HepG2 (cell line): ENCODE measurements at regions not wholly inside any gene's neighbourhood (a gene's known extent, or its start where the extent isn't known, plus 50 kb on each side); places are given as distances from the start of the nearest gene placed in this dataset.

Source experiments
- ATAC-seq: fragments of 200-7000 bp; cut with Tn5 transposase; 3 replicates; pipeline ENCODE4 v1.9.1; 2020; ENCODE audit warnings: mild to moderate bottlenecking, moderate library complexity
- BruUV-seq: library from RNA; stranded (reverse); fragments of 400-500 nt; replicated peaks from 2 replicates; lab custom pipeline; 2021; lab: Mats Ljungman, UMichigan
- CTCF ChIA-PET: fragments of 300-600 bp; formaldehyde crosslinking; extraction: SDS; loops from one replicate; lab custom pipeline; 2021; ENCODE audit warnings: low total read pairs, inconsistent platforms, low intra/inter-chr PET ratio; lab: Yijun Ruan, JAX
- POLR2A ChIA-PET: fragments of 350-600 bp; sonication (Branson Sonifier 250); formaldehyde crosslinking; loops from one replicate; lab custom pipeline; 2020; ENCODE audit warnings: antibody characterized with exemption, inconsistent platforms; lab: Yijun Ruan, JAX
- DNase-seq: peaks from one replicate; pipeline ENCODE4 v3.0.0-alpha.2; 2015; ENCODE audit warnings: low spot score
- FAIRE-seq: peaks from 3 replicates; lab custom pipeline; 2011; peaks lifted over from hg19 to GRCh38; lab: Jason Lieb, UNC
- H2AFZ ChIP-seq: one replicate; pipeline ENCODE4 v1.6.1; 2011; ENCODE audit warnings: low read length, inconsistent platforms
- H3K27ac ChIP-seq: fragments of 300-600 bp; 3 replicates; pipeline ENCODE4 v1.8.0; 2011; ENCODE audit warnings: mixed run types, mild to moderate bottlenecking, mixed read lengths, low read length, inconsistent platforms; ENCODE audit not compliant: insufficient read depth; ENCODE audit errors: extremely low read length
- H3K27me3 ChIP-seq, 2 experiments: fragments of 200-600 bp in 1 of 2; 2 replicates in 1 of 2; 3 replicates in 1 of 2; pipeline versions ENCODE4 v1.6.0 to v1.8.0; 2011; ENCODE audit warnings: low read length in 2 of 2, mild to moderate bottlenecking in 2 of 2, moderate library complexity in 2 of 2, inconsistent platforms in 1 of 2; ENCODE audit not compliant: insufficient read depth in 2 of 2, control insufficient read depth in 1 of 2
- H3K36me3 ChIP-seq, 2 experiments: fragments of 200-600 bp in 1 of 2; replicated peaks in 1 of 2; 2 replicates in 1 of 2; 3 replicates in 1 of 2; pipeline versions ENCODE4 v1.5.1 to v1.8.0; 2011; ENCODE audit warnings: low read length in 2 of 2, inconsistent platforms in 1 of 2; ENCODE audit not compliant: insufficient read depth in 2 of 2, control insufficient read depth in 1 of 2
- H3K4me1 ChIP-seq: 2 replicates; pipeline ENCODE4 v1.5.1; 2012; ENCODE audit warnings: low read length, inconsistent platforms; ENCODE audit not compliant: insufficient read depth
- H3K4me2 ChIP-seq: 2 replicates; pipeline ENCODE4 v1.6.0; 2011; ENCODE audit warnings: low read depth, low read length, inconsistent platforms
- H3K4me3 ChIP-seq, 3 experiments: fragments of 200-600 bp in 1 of 3; sonication (generic), shearing (Covaris generic) in 1 of 3; replicated peaks in 1 of 3; 2 replicates each; pipeline ENCODE4 v1.5.1; 2011 to 2016; ENCODE audit warnings: low read length in 3 of 3, inconsistent platforms in 2 of 3, low read depth in 2 of 3, mild to moderate bottlenecking in 2 of 3, control low read depth in 1 of 3, mixed read lengths in 1 of 3; ENCODE audit not compliant: insufficient read depth in 1 of 3
- H3K79me2 ChIP-seq: one replicate; pipeline ENCODE4 v1.6.1; 2011; ENCODE audit warnings: low read length, inconsistent platforms; ENCODE audit not compliant: insufficient read depth
- H3K9ac ChIP-seq: 2 replicates; pipeline ENCODE4 v1.6.0; 2011; ENCODE audit warnings: mild to moderate bottlenecking, low read depth, low read length, inconsistent platforms; ENCODE audit not compliant: insufficient read depth
- H3K9me3 ChIP-seq: 2 replicates; pipeline ENCODE4 v1.5.1; 2012; ENCODE audit warnings: mild to moderate bottlenecking, low read length
- H4K20me1 ChIP-seq: 2 replicates; pipeline ENCODE4 v1.6.0; 2011; ENCODE audit warnings: inconsistent platforms, mild to moderate bottlenecking, low read length, moderate library complexity; ENCODE audit not compliant: insufficient read depth
- CREB1 ChIP-seq, 2 experiments: fragments of 450-650 bp in 1 of 2; IDR thresholded peaks; 2 replicates each; pipeline ENCODE4 v1.6.1; 2016 to 2017; ENCODE audit warnings: control low read depth in 1 of 2, mild to moderate bottlenecking in 1 of 2, missing compliant biosample characterization in 1 of 2, missing genetic modification characterization in 1 of 2
- KDM4B ChIP-seq: sonication (generic); formaldehyde crosslinking; IDR thresholded peaks from 2 replicates; pipeline ENCODE4 v1.4.0; 2020; ENCODE audit warnings: missing genetic modification reagents
- SALL2 ChIP-seq: sonication (generic); formaldehyde crosslinking; IDR thresholded peaks from 2 replicates; pipeline ENCODE4 v1.8.1; 2023; ENCODE audit warnings: mild to moderate bottlenecking, missing genetic modification reagents, inconsistent platforms
- ZC3H4 ChIP-seq: sonication (generic); formaldehyde crosslinking; IDR thresholded peaks from 2 replicates; pipeline ENCODE4 v1.4.0; 2020; ENCODE audit warnings: missing genetic modification reagents, borderline replicate concordance
- ZFP36 ChIP-seq: fragments of 150-350 bp; IDR thresholded peaks from 2 replicates; pipeline ENCODE4 v1.6.1; 2018; ENCODE audit warnings: borderline replicate concordance, low read length, low read depth; ENCODE audit not compliant: partially characterized antibody
- ZNF607 ChIP-seq: sonication (generic); formaldehyde crosslinking; IDR thresholded peaks from 2 replicates; pipeline ENCODE4 v1.5.1; 2020; ENCODE audit warnings: missing genetic modification reagents, mild to moderate bottlenecking, borderline replicate concordance
- WGBS: methylation state at CpG from one replicate; pipeline ENCODE4 v1.1.6; 2017; ENCODE audit warnings: low lambda C conversion rate; 5-methylcytosine and 5-hydroxymethylcytosine counted together
- in situ Hi-C: cut with HindIII; loops from 2 replicates; pipeline ENCODE4 v1.10.0; 2017; ENCODE audit warnings: low pct_unique_long_range_greater_than_20kb; ENCODE audit not compliant: extremely low pct_ligation_motif_present
- intact Hi-C: fragments of 100-400 bp; cut with micrococcal nuclease; formaldehyde crosslinking; loops from one replicate; pipeline ENCODE4 v1.10.0; 2022; ENCODE audit not compliant: unreplicated experiment
- TF ChIP-seq, protein P1 (sequence below): sonication (generic); formaldehyde crosslinking; IDR thresholded peaks from 2 replicates; pipeline ENCODE4 v1.4.0; 2020; ENCODE audit warnings: mild to moderate bottlenecking, missing genetic modification reagents, borderline replicate concordance
- TF ChIP-seq, protein P2 (sequence below): sonication (generic); formaldehyde crosslinking; IDR thresholded peaks from 2 replicates; pipeline ENCODE4 v1.8.0; 2022; ENCODE audit warnings: mild to moderate bottlenecking, missing genetic modification reagents, moderate library complexity
- TF ChIP-seq, protein P3 (sequence below): sonication (generic); formaldehyde crosslinking; IDR thresholded peaks from 2 replicates; pipeline ENCODE4 v1.4.0; 2020; ENCODE audit warnings: low read depth, missing genetic modification reagents
- TF ChIP-seq, protein P4 (sequence below): sonication (generic); formaldehyde crosslinking; IDR thresholded peaks from 2 replicates; pipeline ENCODE4 v1.8.1; 2023; ENCODE audit warnings: mild to moderate bottlenecking, missing genetic modification reagents

DNA sequence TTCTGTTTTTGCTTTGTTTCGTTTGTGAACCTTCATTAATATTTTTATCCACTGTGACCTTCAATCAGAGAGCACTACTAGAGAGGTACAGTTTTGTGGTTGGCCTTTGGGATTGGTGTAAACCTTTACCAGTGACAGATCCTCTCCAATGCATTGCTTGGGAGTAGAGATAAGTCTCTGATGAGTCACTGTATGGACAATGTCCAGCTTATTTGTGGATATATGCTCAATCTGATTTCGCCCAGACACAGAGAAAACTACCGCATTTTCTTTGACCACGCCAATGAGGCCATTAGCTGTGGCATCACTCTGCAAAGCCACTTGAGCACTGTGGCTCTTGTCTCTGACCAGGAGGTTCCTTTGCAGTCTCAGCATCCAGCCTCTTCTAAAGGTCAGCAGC is 964.7 kb downstream of the TUSC7 start (continued):
- TF ChIP-seq, protein P1, sequence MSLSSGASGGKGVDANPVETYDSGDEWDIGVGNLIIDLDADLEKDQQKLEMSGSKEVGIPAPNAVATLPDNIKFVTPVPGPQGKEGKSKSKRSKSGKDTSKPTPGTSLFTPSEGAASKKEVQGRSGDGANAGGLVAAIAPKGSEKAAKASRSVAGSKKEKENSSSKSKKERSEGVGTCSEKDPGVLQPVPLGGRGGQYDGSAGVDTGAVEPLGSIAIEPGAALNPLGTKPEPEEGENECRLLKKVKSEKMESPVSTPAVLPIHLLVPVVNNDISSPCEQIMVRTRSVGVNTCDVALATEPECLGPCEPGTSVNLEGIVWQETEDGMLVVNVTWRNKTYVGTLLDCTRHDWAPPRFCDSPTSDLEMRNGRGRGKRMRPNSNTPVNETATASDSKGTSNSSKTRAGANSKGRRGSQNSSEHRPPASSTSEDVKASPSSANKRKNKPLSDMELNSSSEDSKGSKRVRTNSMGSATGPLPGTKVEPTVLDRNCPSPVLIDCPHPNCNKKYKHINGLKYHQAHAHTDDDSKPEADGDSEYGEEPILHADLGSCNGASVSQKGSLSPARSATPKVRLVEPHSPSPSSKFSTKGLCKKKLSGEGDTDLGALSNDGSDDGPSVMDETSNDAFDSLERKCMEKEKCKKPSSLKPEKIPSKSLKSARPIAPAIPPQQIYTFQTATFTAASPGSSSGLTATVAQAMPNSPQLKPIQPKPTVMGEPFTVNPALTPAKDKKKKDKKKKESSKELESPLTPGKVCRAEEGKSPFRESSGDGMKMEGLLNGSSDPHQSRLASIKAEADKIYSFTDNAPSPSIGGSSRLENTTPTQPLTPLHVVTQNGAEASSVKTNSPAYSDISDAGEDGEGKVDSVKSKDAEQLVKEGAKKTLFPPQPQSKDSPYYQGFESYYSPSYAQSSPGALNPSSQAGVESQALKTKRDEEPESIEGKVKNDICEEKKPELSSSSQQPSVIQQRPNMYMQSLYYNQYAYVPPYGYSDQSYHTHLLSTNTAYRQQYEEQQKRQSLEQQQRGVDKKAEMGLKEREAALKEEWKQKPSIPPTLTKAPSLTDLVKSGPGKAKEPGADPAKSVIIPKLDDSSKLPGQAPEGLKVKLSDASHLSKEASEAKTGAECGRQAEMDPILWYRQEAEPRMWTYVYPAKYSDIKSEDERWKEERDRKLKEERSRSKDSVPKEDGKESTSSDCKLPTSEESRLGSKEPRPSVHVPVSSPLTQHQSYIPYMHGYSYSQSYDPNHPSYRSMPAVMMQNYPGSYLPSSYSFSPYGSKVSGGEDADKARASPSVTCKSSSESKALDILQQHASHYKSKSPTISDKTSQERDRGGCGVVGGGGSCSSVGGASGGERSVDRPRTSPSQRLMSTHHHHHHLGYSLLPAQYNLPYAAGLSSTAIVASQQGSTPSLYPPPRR (CRISPR knock-in tag), result no peak
- TF ChIP-seq ZFP36, result no peak
- TF ChIP-seq, protein P2, sequence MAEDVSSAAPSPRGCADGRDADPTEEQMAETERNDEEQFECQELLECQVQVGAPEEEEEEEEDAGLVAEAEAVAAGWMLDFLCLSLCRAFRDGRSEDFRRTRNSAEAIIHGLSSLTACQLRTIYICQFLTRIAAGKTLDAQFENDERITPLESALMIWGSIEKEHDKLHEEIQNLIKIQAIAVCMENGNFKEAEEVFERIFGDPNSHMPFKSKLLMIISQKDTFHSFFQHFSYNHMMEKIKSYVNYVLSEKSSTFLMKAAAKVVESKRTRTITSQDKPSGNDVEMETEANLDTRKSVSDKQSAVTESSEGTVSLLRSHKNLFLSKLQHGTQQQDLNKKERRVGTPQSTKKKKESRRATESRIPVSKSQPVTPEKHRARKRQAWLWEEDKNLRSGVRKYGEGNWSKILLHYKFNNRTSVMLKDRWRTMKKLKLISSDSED, result no peak
- TF ChIP-seq, all 625 proteins: peak for 0

DNA sequence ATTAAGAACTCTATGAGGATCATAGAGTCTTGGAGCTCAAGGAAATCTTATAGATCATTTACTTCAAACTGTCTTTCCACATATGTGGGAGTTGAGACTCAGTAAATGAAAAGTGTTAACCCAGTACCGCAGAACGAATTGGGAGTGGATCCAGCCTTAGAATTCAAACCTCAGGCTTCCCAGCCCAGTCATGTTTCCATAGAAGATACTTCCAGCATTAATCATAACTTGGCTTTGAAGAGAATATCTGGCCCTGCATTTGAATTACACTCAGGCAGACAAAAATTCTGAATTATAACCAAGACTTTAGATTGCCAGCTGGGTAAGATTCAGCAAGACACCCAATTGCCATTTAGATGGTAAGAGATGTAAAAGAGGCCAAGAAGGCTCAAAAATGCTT is 972.0 kb downstream of the TUSC7 start:
- Histone ChIP-seq H3K4me3 (no peak overlapping the region), H3K27me3 (no peaks in the 10 kb centered on the region), H3K36me3 (no peaks in the 10 kb centered on the region), H3K27ac (no peak overlapping the region), H3K4me1 (no peaks in the 10 kb centered on the region), H3K79me2 (no peaks in the 10 kb centered on the region), H3K4me2 (no peak overlapping the region), H3K9me3 (no peaks in the 10 kb centered on the region), H3K9ac (no peak overlapping the region), H2AFZ (no peak overlapping the region), H4K20me1 (no peaks in the 10 kb centered on the region)
- CTCF ChIA-PET, result no interaction called here
- WGBS, result 3% methylated on average over 2 of the region's 2 CpGs
- FAIRE-seq (no peak), DNase-seq (no peak), ATAC-seq (no peak)
- POLR2A ChIA-PET, result no interaction called here
- intact Hi-C loops, result no loop called here
- in situ Hi-C loops, result no loop called here
- no TSS peak for BruUV-seq
- TF ChIP-seq, protein P3, sequence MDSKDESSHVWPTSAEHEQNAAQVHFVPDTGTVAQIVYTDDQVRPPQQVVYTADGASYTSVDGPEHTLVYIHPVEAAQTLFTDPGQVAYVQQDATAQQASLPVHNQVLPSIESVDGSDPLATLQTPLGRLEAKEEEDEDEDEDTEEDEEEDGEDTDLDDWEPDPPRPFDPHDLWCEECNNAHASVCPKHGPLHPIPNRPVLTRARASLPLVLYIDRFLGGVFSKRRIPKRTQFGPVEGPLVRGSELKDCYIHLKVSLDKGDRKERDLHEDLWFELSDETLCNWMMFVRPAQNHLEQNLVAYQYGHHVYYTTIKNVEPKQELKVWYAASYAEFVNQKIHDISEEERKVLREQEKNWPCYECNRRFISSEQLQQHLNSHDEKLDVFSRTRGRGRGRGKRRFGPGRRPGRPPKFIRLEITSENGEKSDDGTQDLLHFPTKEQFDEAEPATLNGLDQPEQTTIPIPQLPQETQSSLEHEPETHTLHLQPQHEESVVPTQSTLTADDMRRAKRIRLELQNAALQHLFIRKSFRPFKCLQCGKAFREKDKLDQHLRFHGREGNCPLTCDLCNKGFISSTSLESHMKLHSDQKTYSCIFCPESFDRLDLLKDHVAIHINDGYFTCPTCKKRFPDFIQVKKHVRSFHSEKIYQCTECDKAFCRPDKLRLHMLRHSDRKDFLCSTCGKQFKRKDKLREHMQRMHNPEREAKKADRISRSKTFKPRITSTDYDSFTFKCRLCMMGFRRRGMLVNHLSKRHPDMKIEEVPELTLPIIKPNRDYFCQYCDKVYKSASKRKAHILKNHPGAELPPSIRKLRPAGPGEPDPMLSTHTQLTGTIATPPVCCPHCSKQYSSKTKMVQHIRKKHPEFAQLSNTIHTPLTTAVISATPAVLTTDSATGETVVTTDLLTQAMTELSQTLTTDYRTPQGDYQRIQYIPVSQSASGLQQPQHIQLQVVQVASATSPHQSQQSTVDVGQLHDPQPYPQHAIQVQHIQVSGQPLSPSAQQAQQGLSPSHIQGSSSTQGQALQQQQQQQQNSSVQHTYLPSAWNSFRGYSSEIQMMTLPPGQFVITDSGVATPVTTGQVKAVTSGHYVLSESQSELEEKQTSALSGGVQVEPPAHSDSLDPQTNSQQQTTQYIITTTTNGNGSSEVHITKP (CRISPR knock-in tag), result no peak
- TF ChIP-seq ZC3H4 (CRISPR knock-in tag), result no peak
- no peak for TF ChIP-seq KDM4B (CRISPR knock-in tag)
- TF ChIP-seq CREB1 (IDR thresholded peaks at IDR 0.05), result no peak
- TF ChIP-seq CREB1 (CRISPR knock-in tag; IDR thresholded peaks at IDR 0.05), result no peak
- no peak for TF ChIP-seq SALL2 (CRISPR knock-in tag)
- no peak for TF ChIP-seq ZNF607 (CRISPR knock-in tag)
- TF ChIP-seq, protein P4, sequence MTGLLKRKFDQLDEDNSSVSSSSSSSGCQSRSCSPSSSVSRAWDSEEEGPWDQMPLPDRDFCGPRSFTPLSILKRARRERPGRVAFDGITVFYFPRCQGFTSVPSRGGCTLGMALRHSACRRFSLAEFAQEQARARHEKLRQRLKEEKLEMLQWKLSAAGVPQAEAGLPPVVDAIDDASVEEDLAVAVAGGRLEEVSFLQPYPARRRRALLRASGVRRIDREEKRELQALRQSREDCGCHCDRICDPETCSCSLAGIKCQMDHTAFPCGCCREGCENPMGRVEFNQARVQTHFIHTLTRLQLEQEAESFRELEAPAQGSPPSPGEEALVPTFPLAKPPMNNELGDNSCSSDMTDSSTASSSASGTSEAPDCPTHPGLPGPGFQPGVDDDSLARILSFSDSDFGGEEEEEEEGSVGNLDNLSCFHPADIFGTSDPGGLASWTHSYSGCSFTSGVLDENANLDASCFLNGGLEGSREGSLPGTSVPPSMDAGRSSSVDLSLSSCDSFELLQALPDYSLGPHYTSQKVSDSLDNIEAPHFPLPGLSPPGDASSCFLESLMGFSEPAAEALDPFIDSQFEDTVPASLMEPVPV, result no peak
